Sigmoid colon (tissue), 4 donors: ENCODE measurements at regions not wholly inside any gene's neighbourhood (a gene's known extent, or its start where the extent isn't known, plus 50 kb on each side); places are given as distances from the start of the nearest gene placed in this dataset.

Experiments used
- EP300 ChIP-seq, 4 donors: sonication (generic); formaldehyde crosslinking; IDR thresholded peaks; one replicate each; pipeline ENCODE4 v1.6.1; 2017; ENCODE audit warnings: antibody characterized with exemption in 4 of 4
- POLR2A ChIP-seq, 2 donors: fragments of 450-650 bp; IDR thresholded peaks; one replicate each; pipeline ENCODE4 v1.6.1; 2016; ENCODE audit warnings: antibody characterized with exemption in 2 of 2, mild to moderate bottlenecking in 2 of 2, moderate library complexity in 2 of 2
- POLR2AphosphoS5 ChIP-seq, 4 donors: sonication (generic); formaldehyde crosslinking; IDR thresholded peaks; one replicate each; pipeline ENCODE4 v1.6.1; 2017; ENCODE audit warnings: antibody characterized with exemption in 4 of 4
- TF ChIP-seq, protein P1 (sequence below), 4 experiments: fragments of 450-650 bp in 3 of 4; fragments of 200-600 bp in 1 of 4; IDR thresholded peaks; one replicate each; pipeline ENCODE4 v1.5.1; 2016 to 2019; ENCODE audit warnings: antibody characterized with exemption in 4 of 4, mild to moderate bottlenecking in 3 of 4, moderate library complexity in 2 of 4

DNA sequence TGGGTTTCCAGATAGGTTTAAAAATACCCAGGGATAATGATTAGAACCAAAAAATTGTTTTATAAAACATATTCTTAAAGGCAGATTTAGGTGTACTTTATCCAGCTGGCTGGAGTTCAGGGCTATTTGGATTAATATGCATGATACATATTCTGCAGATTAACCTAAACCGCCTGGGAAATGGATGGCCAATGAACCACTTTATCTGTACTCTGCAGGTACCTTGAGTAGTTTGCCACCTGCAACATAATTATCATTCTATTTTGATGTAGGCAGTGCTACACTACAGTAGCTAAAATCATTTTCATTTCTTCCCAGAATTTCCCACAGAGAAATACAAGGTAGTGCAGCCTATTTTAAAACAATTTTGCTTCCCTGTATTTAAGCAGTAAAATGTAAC, 683.2 kb upstream of the GNPDA2 start:
- TF ChIP-seq, protein P1, sequence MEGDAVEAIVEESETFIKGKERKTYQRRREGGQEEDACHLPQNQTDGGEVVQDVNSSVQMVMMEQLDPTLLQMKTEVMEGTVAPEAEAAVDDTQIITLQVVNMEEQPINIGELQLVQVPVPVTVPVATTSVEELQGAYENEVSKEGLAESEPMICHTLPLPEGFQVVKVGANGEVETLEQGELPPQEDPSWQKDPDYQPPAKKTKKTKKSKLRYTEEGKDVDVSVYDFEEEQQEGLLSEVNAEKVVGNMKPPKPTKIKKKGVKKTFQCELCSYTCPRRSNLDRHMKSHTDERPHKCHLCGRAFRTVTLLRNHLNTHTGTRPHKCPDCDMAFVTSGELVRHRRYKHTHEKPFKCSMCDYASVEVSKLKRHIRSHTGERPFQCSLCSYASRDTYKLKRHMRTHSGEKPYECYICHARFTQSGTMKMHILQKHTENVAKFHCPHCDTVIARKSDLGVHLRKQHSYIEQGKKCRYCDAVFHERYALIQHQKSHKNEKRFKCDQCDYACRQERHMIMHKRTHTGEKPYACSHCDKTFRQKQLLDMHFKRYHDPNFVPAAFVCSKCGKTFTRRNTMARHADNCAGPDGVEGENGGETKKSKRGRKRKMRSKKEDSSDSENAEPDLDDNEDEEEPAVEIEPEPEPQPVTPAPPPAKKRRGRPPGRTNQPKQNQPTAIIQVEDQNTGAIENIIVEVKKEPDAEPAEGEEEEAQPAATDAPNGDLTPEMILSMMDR (IDR thresholded peaks at IDR 0.05), result no peak
- no peak for TF ChIP-seq EP300 (IDR thresholded peaks at IDR 0.05)
- TF ChIP-seq POLR2AphosphoS5 (IDR thresholded peaks at IDR 0.05), result no peak
- no peak for TF ChIP-seq POLR2A (IDR thresholded peaks at IDR 0.05)
